ENCODE measurements at regions not wholly inside any gene's neighbourhood (a gene's known extent, or its start where the extent isn't known, plus 50 kb on each side); places are given as distances from the start of the nearest gene placed in this dataset.

DNA sequence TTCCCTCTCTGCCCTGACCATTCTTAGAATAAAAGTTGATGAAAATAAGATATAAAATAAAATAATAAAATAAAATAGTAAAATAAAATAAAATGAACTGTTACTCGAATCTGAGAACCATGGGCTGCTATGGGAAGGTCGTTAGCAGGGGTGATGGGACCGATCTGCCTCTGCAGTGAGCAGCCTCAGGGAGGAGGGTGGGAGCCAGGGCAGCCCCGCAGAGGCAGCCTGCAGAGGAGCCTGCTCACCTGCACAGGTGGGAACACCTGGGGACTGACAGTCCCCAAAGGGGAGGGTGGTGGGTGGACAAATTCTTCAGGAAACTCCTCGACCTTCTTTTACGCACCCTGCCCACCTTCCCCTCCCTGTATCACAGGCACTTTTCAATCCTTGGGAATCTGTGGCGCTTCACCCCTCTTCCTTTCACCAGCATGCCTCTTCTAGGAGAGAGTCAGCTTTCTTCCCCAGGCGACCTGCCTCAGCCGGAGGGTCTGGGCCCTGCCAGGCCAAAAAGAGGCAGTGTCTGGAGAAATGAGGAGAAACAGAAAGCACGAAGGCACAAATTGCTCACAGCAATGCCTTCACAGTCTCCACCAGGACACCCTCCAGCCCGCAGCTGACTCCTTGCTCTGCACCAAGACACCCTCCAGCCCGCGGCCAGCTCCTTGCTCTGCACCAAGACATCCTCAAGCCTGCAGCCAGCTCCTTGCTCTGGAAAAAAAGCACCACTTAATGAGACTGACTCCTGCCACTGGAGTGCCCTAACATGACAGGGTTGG is 368.4 kb upstream of the SHH start:
- Histone ChIP-seq H3K36me3 (ENCODE audit: control insufficient read depth, insufficient read depth, low read length) (no peaks in the 10 kb centered on the region), H3K27ac (ENCODE audit: low read length) (no peak overlapping the region), H3K27me3 (ENCODE audit: control insufficient read depth, insufficient read depth, low read length) (peaks cover 16% of the 10 kb centered on the region), H3K4me3 (ENCODE audit: low read length) (no peak overlapping the region), H3K4me1 (ENCODE audit: control insufficient read depth, insufficient read depth, low read length) (peaks cover 6% of the 10 kb centered on the region), H3K9me3 (replicated peaks; ENCODE audit: control insufficient read depth, low read depth, low read length) (no peaks in the 10 kb centered on the region)
- 78% methylated on average over 8 of the region's 13 CpGs for WGBS (ENCODE audit: insufficient coverage)
- DNase-seq, result no peak

DNA sequence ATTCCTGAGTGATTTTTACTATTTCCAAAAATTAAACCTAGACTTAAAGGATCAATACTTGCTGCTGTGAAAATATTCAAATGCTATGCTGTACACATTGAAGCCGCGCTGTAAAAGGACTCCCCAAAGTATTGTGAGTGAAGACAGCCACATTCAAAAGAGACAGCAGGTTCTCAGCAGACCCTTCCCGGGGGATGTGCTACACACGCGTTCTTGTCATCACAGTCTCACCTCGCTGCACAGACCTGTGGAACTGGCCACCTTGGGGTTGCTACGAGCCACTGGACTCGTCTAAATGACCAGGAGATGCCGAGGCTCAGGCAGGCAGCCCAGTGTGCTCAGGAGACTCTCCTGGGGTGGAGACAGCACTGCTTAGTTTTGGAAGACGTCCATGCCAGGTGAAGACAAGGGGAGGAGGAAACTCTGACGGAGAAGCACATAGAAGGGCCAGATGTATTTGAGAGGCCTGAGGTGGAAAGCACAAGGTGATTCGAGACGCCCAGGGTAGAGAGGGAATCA is 367.7 kb upstream of the SHH start:
- no peak for DNase-seq
- Histone ChIP-seq H3K27ac (ENCODE audit: low read length) (no peak overlapping the region), H3K27me3 (ENCODE audit: control insufficient read depth, insufficient read depth, low read length) (peaks cover 16% of the 10 kb centered on the region), H3K4me1 (ENCODE audit: control insufficient read depth, insufficient read depth, low read length) (peaks cover 6% of the 10 kb centered on the region), H3K4me3 (ENCODE audit: low read length) (no peak overlapping the region), H3K9me3 (replicated peaks; ENCODE audit: control insufficient read depth, low read depth, low read length) (no peaks in the 10 kb centered on the region), H3K36me3 (ENCODE audit: control insufficient read depth, insufficient read depth, low read length) (no peaks in the 10 kb centered on the region)
- WGBS (ENCODE audit: insufficient coverage), result 58% methylated on average over 11 of the region's 13 CpGs

DNA sequence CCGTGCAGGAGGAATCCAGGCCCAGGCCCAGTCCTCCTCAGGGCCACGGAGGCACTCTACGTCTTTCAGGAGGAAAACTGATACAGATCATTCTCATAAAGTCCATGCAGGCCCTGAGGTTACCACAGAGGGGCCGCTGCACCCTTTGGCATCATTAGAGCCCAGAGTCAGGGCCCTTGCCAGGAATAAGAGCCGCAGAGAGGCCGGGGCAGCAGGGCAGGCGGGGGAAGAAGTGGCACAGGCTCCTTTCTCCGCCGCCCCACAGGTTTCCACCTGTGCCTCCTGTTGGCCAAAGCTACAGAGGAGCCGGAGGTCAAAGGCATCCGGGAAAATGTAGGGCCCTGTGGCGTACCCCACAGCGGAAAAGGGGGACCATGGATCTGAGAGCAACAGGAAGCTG is 366.6 kb upstream of the SHH start:
- Histone ChIP-seq H3K27me3 (ENCODE audit: control insufficient read depth, insufficient read depth, low read length) (peaks cover 16% of the 10 kb centered on the region), H3K4me3 (ENCODE audit: low read length) (no peak overlapping the region), H3K4me1 (ENCODE audit: control insufficient read depth, insufficient read depth, low read length) (peaks cover 6% of the 10 kb centered on the region), H3K9me3 (replicated peaks; ENCODE audit: control insufficient read depth, low read depth, low read length) (no peaks in the 10 kb centered on the region), H3K27ac (ENCODE audit: low read length) (no peak overlapping the region), H3K36me3 (ENCODE audit: control insufficient read depth, insufficient read depth, low read length) (no peaks in the 10 kb centered on the region)
- WGBS (ENCODE audit: insufficient coverage), result 87% methylated on average over 13 of the region's 13 CpGs
- no peak for DNase-seq

DNA sequence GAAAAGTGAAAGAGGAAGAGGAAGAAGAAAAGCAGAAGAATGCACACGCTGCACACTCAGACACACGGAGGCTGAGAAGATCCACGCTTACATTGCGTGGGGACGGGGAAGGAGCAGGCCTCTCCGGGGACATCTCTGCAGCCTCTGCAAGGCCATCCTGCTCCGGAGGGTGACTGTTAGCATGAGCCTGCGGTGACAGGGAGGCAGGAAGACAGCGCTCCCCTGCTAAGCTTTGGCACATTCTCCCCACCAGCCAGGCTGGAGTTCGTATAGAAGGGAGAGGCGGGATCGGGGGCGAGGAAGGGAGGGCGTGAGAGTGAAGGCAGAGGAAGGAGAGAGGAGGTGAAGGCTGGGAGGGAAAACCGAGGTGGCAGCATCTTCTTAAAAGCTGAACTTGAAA is 366.0 kb upstream of the SHH start:
- peaks cover 6% of the 10 kb centered on the region for H3K4me1 ChIP-seq (ENCODE audit: control insufficient read depth, insufficient read depth, low read length)
- H3K27me3 ChIP-seq (ENCODE audit: control insufficient read depth, insufficient read depth, low read length), result peaks cover 16% of the 10 kb centered on the region
- H3K9me3 ChIP-seq (replicated peaks; ENCODE audit: control insufficient read depth, low read depth, low read length), result no peaks in the 10 kb centered on the region
- no peaks in the 10 kb centered on the region for H3K36me3 ChIP-seq (ENCODE audit: control insufficient read depth, insufficient read depth, low read length)
- WGBS (ENCODE audit: insufficient coverage), result 39% methylated on average over 8 of the region's 15 CpGs
- H3K4me3 ChIP-seq (ENCODE audit: low read length), result no peak overlapping the region
- no peak overlapping the region for H3K27ac ChIP-seq (ENCODE audit: low read length)
- no peak for DNase-seq

DNA sequence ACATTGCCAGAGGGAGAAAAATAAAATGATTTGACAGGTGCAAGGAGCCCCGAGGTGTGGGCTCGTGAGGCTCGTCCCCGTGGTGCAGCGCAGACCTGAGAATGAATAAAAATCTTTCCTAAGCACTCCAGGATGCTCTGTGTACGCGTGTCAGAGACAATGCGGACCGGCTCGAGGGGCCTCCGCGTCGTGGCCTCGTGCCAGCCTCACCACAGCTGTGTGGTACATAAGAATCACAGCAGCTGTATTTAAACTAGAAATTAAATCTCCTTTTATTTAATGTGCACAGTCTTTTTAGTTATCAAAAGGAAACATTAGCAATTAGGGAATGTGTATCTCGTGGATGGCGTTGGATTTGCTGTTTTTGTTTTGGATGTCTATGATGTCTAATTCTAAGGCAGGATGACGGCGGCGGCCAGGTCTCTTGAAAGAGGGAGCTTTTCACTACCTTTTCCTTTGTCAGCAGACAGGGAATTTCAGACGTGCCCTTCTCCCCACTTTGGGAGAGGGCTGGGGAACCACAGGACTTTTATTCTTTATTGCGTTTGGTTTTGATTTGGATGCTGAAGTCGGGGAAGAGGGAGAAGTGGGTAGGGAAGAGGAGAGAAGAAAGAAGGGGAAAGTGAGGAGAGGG is 365.3 kb upstream of the SHH start:
- DNase-seq, result peak; percentile 15
- H3K27me3 ChIP-seq (ENCODE audit: control insufficient read depth, insufficient read depth, low read length), result peaks cover 16% of the 10 kb centered on the region
- WGBS (ENCODE audit: insufficient coverage), result 33% methylated on average over 3 of the region's 22 CpGs

DNA sequence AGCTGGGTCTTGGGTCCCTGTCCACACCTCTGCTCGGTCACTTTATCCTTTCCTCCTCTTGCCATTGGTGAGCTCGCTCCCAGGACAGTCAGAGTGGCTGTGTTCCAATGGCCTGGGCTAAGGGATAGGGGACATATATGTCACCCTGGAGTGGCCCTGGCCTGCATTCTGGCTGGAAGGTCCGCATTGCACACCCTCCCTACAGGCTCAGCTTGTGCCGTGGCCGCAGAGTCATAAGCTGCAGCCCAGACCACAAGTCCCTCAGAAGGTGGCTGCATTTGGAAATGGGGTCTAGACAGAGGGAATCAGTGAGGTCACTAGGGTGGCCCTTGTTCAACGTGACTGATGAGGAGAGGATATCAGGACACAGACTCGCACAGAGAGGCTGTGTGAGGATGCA is 363.8 kb upstream of the SHH start:
- H3K4me3 ChIP-seq (ENCODE audit: low read length), result no peak overlapping the region
- WGBS (ENCODE audit: insufficient coverage), result 86% methylated on average over 5 of the region's 7 CpGs

More for the DNA sequence above, 365.3 kb upstream of the SHH start:
- H3K4me1 ChIP-seq (ENCODE audit: control insufficient read depth, insufficient read depth, low read length), result peaks cover 6% of the 10 kb centered on the region
- H3K4me3 ChIP-seq (ENCODE audit: low read length), result no peak overlapping the region
- no peaks in the 10 kb centered on the region for H3K36me3 ChIP-seq (ENCODE audit: control insufficient read depth, insufficient read depth, low read length)
- H3K9me3 ChIP-seq (replicated peaks; ENCODE audit: control insufficient read depth, low read depth, low read length), result no peaks in the 10 kb centered on the region
- H3K27ac ChIP-seq (ENCODE audit: low read length), result no peak overlapping the region

DNA sequence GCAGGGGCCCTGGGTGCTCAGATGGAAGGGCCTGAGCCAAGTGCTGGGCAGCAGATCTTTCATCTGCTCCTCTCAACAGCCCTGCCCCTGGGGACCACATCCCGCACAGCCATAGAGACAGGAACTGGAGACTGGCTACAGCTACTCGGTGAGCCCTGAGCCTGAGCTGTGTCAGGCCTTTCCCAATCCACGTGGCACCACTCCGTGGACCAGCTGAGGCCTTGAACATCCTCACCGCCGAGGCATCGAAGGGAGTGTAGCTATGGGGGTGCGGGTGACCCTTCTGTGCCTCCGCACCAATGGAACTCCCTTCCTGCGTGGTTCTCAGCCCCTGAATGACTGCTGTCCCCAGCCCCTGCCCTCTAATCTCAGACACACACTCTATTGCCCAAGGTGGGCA is 362.7 kb upstream of the SHH start:
- Histone ChIP-seq H3K27me3 (ENCODE audit: control insufficient read depth, insufficient read depth, low read length) (peaks cover 11% of the 10 kb centered on the region), H3K36me3 (ENCODE audit: control insufficient read depth, insufficient read depth, low read length) (no peaks in the 10 kb centered on the region), H3K4me3 (ENCODE audit: low read length) (no peak overlapping the region), H3K4me1 (ENCODE audit: control insufficient read depth, insufficient read depth, low read length) (peaks cover 6% of the 10 kb centered on the region), H3K9me3 (replicated peaks; ENCODE audit: control insufficient read depth, low read depth, low read length) (no peaks in the 10 kb centered on the region), H3K27ac (ENCODE audit: low read length) (no peak overlapping the region)
- DNase-seq, result no peak
- WGBS (ENCODE audit: insufficient coverage), result 81% methylated on average over 8 of the region's 10 CpGs

More for the DNA sequence above, 363.8 kb upstream of the SHH start:
- Histone ChIP-seq H3K27me3 (ENCODE audit: control insufficient read depth, insufficient read depth, low read length) (peaks cover 13% of the 10 kb centered on the region), H3K4me1 (ENCODE audit: control insufficient read depth, insufficient read depth, low read length) (peaks cover 6% of the 10 kb centered on the region), H3K9me3 (replicated peaks; ENCODE audit: control insufficient read depth, low read depth, low read length) (no peaks in the 10 kb centered on the region), H3K36me3 (ENCODE audit: control insufficient read depth, insufficient read depth, low read length) (no peaks in the 10 kb centered on the region), H3K27ac (ENCODE audit: low read length) (no peak overlapping the region)
- DNase-seq, result no peak

DNA sequence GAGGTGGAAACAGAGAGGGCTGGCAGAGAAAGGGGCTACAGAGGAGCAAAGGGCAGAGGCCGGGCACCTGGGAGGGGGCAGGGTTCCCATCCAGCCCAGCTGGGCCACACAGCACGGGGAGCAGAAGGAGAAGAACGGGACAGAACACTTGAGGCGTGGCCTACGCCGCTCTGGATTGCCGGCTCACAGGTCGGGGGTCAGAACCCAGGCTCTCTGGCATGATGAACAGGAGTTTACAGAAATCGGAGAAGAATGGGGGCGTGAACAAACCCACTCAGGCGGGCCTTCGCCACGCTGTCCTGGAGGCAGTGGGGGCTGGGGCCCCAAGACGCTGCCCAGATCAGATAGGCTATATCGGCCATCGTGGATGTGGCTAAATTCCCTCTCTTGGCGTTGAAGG is 362.2 kb upstream of the SHH start:
- no peaks in the 10 kb centered on the region for H3K36me3 ChIP-seq (ENCODE audit: control insufficient read depth, insufficient read depth, low read length)
- no peak for DNase-seq
- H3K4me3 ChIP-seq (ENCODE audit: low read length), result no peak overlapping the region
- H3K27ac ChIP-seq (ENCODE audit: low read length), result no peak overlapping the region
- H3K9me3 ChIP-seq (replicated peaks; ENCODE audit: control insufficient read depth, low read depth, low read length), result no peaks in the 10 kb centered on the region
- H3K4me1 ChIP-seq (ENCODE audit: control insufficient read depth, insufficient read depth, low read length), result peaks cover 6% of the 10 kb centered on the region
- H3K27me3 ChIP-seq (ENCODE audit: control insufficient read depth, insufficient read depth, low read length), result peaks cover 10% of the 10 kb centered on the region
- WGBS (ENCODE audit: insufficient coverage), result 88% methylated on average over 13 of the region's 17 CpGs

DNA sequence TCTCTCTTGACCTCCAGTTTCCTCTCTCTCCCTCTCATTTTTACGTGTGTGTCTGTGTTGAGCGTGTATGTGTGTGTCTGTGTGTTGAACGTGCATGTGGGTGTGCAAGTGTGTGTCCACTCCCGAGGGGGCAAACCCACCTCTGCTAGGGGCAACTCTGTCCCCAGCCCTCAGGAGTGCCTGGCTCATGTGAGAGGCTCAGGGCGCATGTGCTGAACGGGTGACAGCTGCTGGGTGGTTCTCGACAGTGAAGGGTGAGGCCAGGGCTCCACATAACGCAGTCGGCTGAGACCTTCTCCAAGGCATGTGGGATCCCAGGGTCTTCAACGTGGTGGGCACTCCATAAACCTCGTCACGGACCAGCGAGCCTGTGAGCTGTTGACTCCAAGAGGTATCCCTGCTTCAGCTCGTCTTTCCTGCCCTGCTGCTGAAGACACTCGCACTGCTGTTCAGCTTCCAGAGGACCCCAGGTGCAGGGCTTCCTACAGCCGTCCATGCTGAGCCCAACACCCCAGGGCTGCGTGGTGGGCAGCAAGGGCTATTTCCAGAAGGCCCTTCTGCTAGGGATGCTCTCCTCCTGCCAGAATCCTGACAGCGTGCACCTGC is 361.6 kb upstream of the SHH start:
- no peak overlapping the region for H3K4me3 ChIP-seq (ENCODE audit: low read length)
- 80% methylated on average over 16 of the region's 18 CpGs for WGBS (ENCODE audit: insufficient coverage)
- peaks cover 6% of the 10 kb centered on the region for H3K4me1 ChIP-seq (ENCODE audit: control insufficient read depth, insufficient read depth, low read length)
- DNase-seq, result no peak
- H3K9me3 ChIP-seq (replicated peaks; ENCODE audit: control insufficient read depth, low read depth, low read length), result no peaks in the 10 kb centered on the region
- H3K27me3 ChIP-seq (ENCODE audit: control insufficient read depth, insufficient read depth, low read length), result peaks cover 8% of the 10 kb centered on the region
- no peak overlapping the region for H3K27ac ChIP-seq (ENCODE audit: low read length)
- H3K36me3 ChIP-seq (ENCODE audit: control insufficient read depth, insufficient read depth, low read length), result no peaks in the 10 kb centered on the region

DNA sequence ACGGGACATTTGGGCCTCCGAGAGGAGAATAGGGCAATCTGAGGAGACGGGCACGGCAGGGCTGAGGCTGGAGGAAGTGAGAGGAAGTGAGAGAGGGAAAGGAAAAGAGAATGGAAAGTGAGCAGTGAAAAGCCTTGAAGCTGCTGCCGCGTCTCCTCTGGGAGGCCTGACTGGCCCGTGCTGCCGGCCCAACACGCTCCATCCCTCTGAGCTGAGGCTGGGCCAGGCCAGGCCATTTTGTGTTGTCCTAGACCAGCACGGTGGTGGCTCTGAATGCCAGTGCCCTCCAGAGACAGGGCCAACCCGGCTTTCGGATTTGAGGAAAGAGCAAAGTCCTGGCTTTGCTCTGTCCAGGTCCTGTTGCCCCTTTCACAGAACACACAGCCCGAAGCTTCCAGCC is 361.1 kb upstream of the SHH start:
- DNase-seq, result no peak
- Histone ChIP-seq H3K4me1 (ENCODE audit: control insufficient read depth, insufficient read depth, low read length) (peaks cover 6% of the 10 kb centered on the region), H3K27me3 (ENCODE audit: control insufficient read depth, insufficient read depth, low read length) (peaks cover 6% of the 10 kb centered on the region), H3K4me3 (ENCODE audit: low read length) (no peak overlapping the region), H3K27ac (ENCODE audit: low read length) (no peak overlapping the region), H3K36me3 (ENCODE audit: control insufficient read depth, insufficient read depth, low read length) (no peaks in the 10 kb centered on the region), H3K9me3 (replicated peaks; ENCODE audit: control insufficient read depth, low read depth, low read length) (no peaks in the 10 kb centered on the region)
- 58% methylated on average over 13 of the region's 13 CpGs for WGBS (ENCODE audit: insufficient coverage)
